TTC549 (cell line): ENCODE measurements at regions not wholly inside any gene's neighbourhood (a gene's known extent, or its start where the extent isn't known, plus 50 kb on each side); places are given as distances from the start of the nearest gene placed in this dataset.
"Not testable (repeated sequence)": the region's sequence is repeated elsewhere in the genome, so short reads cannot be mapped to it uniquely, and the experiment has no call there.

Experiments
- FAIRE-seq: peaks from 2 replicates; lab custom pipeline; 2012; peaks lifted over from hg19 to GRCh38; lab: Jason Lieb, UNC

- FAIRE-seq: no peak
Measured at GRCh38 chr12:88944397-88944796, 364.1 kb upstream of the KITLG start.

- no peak for FAIRE-seq
Measured at GRCh38 chr12:88940854-88941253, 360.6 kb upstream of the KITLG start.

DNA sequence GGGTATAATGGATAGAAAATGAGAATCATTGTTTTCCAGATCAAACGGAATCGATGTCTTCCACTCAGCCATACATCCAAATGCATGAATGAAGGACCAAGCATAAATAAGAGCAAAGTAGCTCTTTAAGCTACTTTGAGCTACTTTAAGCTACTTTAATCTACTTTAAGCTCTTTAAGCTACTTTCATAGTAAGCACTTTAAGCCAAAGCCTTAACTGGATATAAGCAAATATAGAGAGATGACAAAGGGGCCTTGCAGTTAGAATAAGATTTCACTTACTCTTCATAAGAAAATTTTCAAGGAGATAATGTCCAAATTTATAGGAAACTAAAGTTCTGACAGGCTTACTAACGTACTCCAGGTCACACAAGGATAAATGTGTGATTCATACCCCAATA lies 355.6 kb upstream of the KITLG start:
- FAIRE-seq: no peak

DNA sequence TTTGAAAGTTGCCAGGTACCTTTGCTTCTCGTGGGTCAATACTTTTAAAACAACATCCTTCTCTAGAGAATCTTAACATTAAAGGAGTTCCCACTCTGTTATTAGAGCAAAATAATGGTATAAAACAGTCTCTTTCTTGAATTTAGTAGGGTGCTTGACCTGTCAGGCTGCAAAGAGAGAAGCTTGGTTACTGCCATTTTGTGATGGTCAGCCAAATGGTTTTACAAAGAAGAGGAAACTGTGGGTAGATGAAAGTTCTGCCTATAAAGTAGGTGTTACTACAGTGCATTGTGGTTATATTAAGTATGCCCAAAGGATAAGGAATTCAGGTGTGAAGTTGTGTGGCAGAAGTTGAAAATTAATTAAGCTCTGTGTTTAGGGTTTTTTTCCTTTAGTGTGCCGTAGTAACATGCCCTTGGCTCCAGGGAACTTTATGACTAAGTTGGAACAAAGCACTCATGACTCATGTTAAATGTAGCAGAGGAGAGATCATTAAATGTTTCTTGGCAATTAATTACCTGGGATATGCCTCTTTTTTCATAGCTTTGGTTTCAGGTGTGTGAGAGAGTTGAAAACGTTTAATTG lies 354.0 kb upstream of the KITLG start:
- no peak for FAIRE-seq

- FAIRE-seq: no peak
Measured at GRCh38 chr12:88932457-88932856, 352.2 kb upstream of the KITLG start.

- no peak for FAIRE-seq
Measured at GRCh38 chr12:88931598-88931997, 351.3 kb upstream of the KITLG start.

DNA sequence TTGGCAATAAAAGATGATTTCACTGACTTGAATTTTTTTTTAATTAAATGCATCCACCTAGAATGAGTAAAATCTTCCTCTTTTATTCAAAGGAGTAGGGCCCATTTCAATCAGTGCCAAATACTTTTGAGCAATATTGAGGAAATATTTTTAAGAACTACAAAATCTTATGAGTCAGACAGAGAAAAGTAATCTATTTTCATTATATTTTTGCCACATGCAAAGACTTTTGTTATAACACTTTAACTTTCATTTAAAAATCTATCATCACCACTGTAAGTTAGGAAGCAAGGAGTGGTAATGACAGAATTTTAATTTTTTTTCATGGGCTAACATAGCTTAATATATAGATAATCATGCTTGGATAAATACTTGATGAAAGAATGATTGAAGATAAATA lies 345.2 kb upstream of the KITLG start:
- FAIRE-seq: no peak

GRCh38 chr12:88924162-88924561 lies 343.9 kb upstream of the KITLG start:
- FAIRE-seq: no peak

DNA sequence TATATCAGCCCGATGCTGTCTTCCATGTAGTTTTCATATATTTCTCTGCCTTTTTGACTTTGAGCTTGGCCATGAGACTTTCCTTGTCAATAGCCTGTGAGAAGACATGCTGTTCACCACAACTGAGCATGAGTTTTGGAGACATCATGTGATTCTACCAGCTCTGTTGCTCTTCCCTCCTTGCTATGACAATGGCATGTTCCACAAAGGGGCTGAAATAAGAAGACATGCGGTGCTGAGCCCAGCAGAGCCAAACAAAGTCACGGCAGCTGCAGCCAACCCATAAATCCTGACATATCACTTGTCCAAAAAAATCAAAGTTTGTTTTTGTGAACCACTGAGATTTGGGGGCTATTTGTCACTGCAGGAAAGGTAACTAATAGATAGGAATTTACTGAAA lies 343.4 kb upstream of the KITLG start:
- FAIRE-seq: no peak

DNA sequence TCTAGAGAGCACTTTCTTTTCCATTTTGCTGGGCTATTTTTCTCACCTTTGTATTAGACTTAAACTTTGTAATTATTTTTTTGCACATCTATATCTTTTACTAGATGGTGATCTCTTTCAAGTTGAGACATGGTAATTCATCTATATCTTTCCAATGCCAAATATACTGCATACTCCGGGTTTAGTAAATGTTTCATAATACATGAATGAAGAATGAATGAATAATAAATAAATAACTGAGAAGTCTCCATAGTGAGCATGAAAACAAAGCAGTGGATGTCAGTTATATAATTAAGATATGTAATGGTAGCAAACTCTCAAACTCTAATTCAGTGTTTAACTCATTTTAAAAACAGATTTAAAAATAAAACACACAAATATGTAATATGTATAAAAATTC lies 342.5 kb upstream of the KITLG start:
- FAIRE-seq: no peak

- no peak for FAIRE-seq
Measured at GRCh38 chr12:88921890-88922532, 341.7 kb upstream of the KITLG start.

DNA sequence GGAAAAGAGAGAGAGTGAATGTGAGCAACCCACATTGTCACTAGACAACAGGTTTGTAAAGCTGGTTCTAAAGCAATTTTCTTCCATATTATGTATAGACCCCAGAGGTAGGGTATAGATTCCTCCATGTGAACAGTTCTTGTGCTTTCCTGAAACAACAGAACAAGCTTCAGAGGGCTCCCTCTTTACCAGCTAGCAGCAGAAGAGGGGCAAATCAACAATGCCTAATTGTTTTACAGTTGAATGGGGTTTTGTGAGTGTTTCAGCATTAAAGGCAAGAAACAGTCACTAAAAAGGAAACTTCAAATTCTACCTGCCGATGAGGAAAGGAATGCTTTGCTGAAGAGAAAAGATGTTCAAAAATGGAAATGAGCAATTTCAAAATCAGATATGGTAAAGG lies 341.2 kb upstream of the KITLG start:
- FAIRE-seq: no peak

DNA sequence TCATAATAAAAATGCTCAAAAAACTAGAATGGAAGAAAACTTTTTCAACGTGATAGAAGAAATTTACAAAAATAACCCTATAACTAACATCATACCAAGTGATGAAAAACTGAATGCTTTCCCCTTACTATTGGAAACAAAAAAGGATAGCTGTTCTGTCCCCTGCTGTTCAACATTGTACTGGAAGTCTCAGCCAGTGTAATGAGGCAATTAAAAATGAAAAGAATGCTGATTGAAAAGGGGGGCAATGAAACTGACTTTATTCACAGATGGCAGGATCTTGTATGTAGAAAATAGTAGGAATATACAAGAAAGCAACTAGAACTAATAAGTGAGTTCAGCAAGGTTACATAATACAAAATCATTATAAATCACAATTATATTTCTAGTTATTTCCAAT lies 337.9 kb upstream of the KITLG start:
- FAIRE-seq: no peak

DNA sequence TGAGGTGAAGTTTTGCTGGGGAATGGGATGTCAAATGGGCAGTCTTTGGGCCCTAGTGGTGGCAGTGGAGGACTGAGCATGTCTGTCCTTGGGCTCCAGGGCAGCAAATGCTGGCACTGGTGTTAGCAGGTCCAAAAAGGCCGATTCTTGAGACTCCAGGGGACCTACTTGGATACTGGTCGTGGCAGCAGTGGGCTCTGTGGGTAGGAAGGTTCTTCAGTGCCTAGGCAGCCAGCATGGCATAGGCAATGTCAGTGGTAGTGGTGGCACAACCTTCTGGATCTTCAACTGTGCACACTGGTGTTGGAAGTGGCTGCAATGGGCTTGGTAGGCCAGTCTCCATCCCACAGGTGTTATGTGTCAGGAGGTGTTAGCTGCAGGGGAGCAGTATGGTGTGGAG lies 334.7 kb upstream of the KITLG start:
- no peak for FAIRE-seq

DNA sequence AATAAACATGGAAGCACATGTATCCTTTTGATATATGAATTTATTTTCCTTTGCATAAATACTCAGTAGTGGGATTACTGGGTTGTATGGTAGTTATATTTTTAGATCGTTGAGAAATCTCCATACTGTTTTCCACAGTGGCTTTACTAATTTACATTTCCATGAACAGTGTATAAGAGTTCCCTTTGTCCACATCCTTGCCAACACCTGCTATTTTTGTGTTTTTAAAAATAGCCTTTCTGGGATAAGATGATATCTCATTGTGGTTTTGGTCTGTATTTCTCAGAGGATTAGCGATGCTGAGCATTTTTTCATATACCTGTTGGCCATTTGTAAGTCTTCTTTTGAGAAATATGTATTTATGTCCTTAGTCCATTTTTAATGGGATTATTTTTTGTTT lies 329.2 kb upstream of the KITLG start:
- no peak for FAIRE-seq

- FAIRE-seq: no peak
Measured at GRCh38 chr12:88908345-88908744, 328.1 kb upstream of the KITLG start.

DNA sequence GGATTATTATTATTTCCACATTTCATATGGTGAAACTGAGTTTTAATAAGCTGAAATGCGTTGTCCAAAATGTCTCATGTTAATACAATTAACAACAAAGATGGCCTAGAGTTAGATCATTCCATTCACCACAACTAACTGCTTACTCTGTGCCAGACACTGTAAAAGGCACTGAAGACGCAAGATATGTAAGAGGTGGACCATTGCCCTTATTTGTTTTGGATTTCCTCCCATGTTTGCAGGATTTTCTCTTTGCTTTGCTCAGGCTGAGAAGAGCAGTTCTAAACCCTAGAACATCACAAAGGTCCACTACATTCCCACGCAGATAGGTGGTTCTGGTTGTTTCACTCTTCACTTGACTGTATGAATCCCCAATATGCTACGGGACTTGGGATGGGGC lies 324.4 kb upstream of the KITLG start:
- no peak for FAIRE-seq

- FAIRE-seq: no peak
Measured at GRCh38 chr12:88903333-88903732, 323.1 kb upstream of the KITLG start.

DNA sequence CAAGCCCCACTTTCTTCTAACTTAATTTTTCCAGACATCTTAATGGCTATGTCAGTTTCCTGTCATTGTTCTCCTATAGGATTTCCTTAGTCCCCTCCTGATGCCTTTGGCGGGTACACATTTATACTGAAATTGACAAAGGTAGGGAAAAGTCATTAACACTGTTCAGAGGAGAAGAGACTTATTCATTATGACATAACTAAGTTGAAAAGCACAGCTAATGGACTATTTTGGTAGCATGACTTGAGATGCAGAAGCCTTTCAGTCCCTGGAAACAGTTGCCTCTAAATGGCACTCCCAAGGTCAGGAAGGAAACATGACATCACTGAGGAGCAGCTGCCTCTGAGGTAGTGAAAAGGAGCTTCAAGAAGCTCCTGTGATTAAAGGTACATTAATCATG lies 317.5 kb upstream of the KITLG start:
- FAIRE-seq: no peak

DNA sequence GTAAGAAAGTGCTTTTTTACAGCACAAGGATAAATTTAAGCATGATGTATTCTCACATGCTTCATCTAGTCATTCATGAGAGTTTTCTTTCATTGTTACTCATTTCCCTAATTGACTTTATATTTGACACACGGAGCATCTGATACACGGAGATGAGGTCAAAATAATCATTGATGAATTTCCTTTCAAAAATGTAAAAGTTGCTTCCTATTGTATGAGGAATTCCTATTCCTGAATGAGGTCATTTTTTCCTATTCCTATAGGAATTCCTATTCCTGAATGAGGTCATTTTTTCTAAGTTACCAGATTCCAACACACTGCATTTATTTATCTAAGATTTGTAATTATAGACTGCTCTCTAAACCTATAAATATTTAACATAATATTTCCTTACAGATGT lies 316.7 kb upstream of the KITLG start:
- no peak for FAIRE-seq

DNA sequence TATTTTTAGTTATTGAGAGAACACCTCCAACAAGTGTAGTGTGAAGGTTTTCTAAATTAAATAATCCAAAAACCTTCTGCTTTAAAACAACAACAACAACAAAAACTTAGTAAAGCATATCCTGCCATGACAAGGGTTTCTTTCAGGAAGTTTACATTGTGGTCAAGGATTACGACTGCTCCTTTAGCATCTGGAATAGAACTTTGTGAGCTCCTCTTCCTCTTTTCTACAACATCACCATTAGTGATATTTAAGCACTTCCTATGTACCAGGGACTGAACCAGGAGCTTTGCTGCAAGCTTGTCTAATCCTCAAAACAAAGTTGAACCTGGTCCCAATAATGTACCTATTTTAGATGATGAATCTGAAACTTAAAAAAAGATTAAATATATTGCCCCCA lies 315.4 kb upstream of the KITLG start:
- FAIRE-seq: no peak

DNA sequence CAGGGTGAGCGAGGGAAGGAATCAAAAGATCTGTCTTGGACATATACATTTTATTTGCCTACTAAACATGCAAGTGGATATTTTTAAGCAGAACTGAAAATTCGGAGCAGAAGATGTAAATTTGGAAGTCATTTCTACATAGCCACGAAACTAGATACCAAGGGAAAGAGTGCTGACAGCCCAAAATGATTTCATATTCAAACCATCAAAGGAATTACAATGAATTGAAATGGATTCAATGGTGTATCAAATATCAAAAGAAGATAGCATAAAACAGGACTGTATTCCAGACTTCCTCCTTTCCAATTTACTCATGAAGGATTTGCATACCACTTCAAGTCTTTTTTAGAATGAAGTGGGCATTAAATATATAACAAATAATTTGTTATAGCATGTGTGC lies 313.5 kb upstream of the KITLG start:
- no peak for FAIRE-seq

GRCh38 chr12:88891434-88891833 lies 311.2 kb upstream of the KITLG start:
- FAIRE-seq: not testable (repeated sequence)

DNA sequence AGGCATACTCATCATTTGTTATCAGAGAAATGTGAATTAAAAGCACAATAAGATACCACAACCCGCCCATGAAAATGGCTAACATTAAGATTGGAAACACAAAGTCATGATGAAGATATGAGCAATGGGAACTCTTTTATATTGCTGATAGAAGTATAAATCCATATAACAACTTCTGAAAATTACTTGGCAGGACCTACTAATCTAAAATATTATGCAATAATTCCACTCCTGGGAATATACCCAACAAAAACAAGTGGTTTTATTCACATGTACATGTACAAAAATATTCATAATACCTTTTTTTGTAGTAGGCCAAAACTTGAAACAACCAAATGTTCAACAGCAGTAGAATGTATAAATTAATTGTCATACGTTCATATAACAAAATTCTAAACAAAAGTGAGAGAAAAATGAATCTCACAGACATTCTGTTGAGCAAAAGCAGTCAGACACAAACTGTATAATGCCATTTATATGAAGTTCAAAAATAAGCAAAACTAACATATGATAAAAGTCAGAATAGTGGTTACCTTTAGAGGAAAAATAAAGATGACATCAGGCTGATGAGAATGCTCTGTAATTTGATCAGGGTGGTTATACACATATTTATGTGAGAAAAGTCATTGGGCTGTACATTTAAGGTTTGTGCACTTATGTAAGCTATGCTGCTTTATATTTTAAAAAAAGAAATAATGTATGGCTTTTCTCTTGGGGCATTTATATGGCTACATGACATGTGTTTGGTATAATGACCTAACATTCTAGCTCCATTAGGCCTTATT lies 309.2 kb upstream of the KITLG start:
- no peak for FAIRE-seq
